ENCODE measurements at regions not wholly inside any gene's neighbourhood (a gene's known extent, or its start where the extent isn't known, plus 50 kb on each side); places are given as distances from the start of the nearest gene placed in this dataset.

GRCh38 chr5:18043344-18043743 is 409.1 kb downstream of the TAF11L14 start:
- no peak for DNase-seq
- H3K4me2 ChIP-seq (ENCODE audit: low read depth, low read length, poor library complexity, severe bottlenecking), result no peak overlapping the region
- H3K9me2 ChIP-seq (replicated peaks; ENCODE audit: insufficient read depth, low read length), result no peaks in the 10 kb centered on the region
- H3K79me2 ChIP-seq (ENCODE audit: low read length), result no peaks in the 10 kb centered on the region
- H3K9me3 ChIP-seq (ENCODE audit: low read length), result peaks cover 6% of the 10 kb centered on the region; the same call in 1 of the 2 replicates
- no peaks in the 10 kb centered on the region for H3K36me3 ChIP-seq (ENCODE audit: insufficient read depth, low read length)
- H4K20me1 ChIP-seq (ENCODE audit: insufficient read depth, low read depth, low read length), result no peaks in the 10 kb centered on the region
- no peak overlapping the region for H2AFZ ChIP-seq (ENCODE audit: low read length)
- no peaks in the 10 kb centered on the region for H3K27me3 ChIP-seq (ENCODE audit: low read length)
- H3K4me3 ChIP-seq (ENCODE audit: low read length), result no peak overlapping the region
- H3K9ac ChIP-seq (ENCODE audit: low read length), result no peak overlapping the region
- H3K4me1 ChIP-seq (ENCODE audit: low read length), result no peaks in the 10 kb centered on the region
- H3K27ac ChIP-seq (ENCODE audit: low read length), result no peak overlapping the region

- Histone ChIP-seq H3K4me2 (ENCODE audit: low read depth, low read length, poor library complexity, severe bottlenecking) (no peak overlapping the region), H3K27ac (ENCODE audit: low read length) (no peak overlapping the region), H2AFZ (ENCODE audit: low read length) (no peak overlapping the region), H3K9ac (ENCODE audit: low read length) (no peak overlapping the region), H3K4me1 (ENCODE audit: low read length) (no peaks in the 10 kb centered on the region), H3K79me2 (ENCODE audit: low read length) (no peaks in the 10 kb centered on the region), H4K20me1 (ENCODE audit: insufficient read depth, low read depth, low read length) (no peaks in the 10 kb centered on the region), H3K27me3 (ENCODE audit: low read length) (no peaks in the 10 kb centered on the region), H3K9me3 (ENCODE audit: low read length) (peaks cover 10% of the 10 kb centered on the region; the same call in 1 of the 2 replicates), H3K36me3 (ENCODE audit: insufficient read depth, low read length) (no peaks in the 10 kb centered on the region), H3K4me3 (ENCODE audit: low read length) (no peak overlapping the region), H3K9me2 (replicated peaks; ENCODE audit: insufficient read depth, low read length) (no peaks in the 10 kb centered on the region)
- DNase-seq, result no peak
Measured at GRCh38 chr5:18048449-18048848, 414.2 kb downstream of the TAF11L14 start.

- no peak overlapping the region for H2AFZ ChIP-seq (ENCODE audit: low read length)
- peaks cover 12% of the 10 kb centered on the region; the same call in 1 of the 2 replicates for H3K9me3 ChIP-seq (ENCODE audit: low read length)
- H3K27ac ChIP-seq (ENCODE audit: low read length), result no peak overlapping the region
- H3K79me2 ChIP-seq (ENCODE audit: low read length), result no peaks in the 10 kb centered on the region
- no peak overlapping the region for H3K9ac ChIP-seq (ENCODE audit: low read length)
- H3K4me3 ChIP-seq (ENCODE audit: low read length), result no peak overlapping the region
- no peak for DNase-seq
- no peak overlapping the region for H3K4me2 ChIP-seq (ENCODE audit: low read depth, low read length, poor library complexity, severe bottlenecking)
- no peaks in the 10 kb centered on the region for H3K27me3 ChIP-seq (ENCODE audit: low read length)
- no peaks in the 10 kb centered on the region for H3K9me2 ChIP-seq (replicated peaks; ENCODE audit: insufficient read depth, low read length)
- no peaks in the 10 kb centered on the region for H3K36me3 ChIP-seq (ENCODE audit: insufficient read depth, low read length)
- H3K4me1 ChIP-seq (ENCODE audit: low read length), result no peaks in the 10 kb centered on the region
- no peaks in the 10 kb centered on the region for H4K20me1 ChIP-seq (ENCODE audit: insufficient read depth, low read depth, low read length)
Measured at GRCh38 chr5:18050345-18050744, 416.1 kb downstream of the TAF11L14 start.

GRCh38 chr5:18050776-18051175 is 416.5 kb downstream of the TAF11L14 start:
- Histone ChIP-seq H3K9me2 (replicated peaks; ENCODE audit: insufficient read depth, low read length) (no peaks in the 10 kb centered on the region), H3K79me2 (ENCODE audit: low read length) (no peaks in the 10 kb centered on the region), H3K27ac (ENCODE audit: low read length) (no peak overlapping the region), H2AFZ (ENCODE audit: low read length) (no peak overlapping the region), H3K36me3 (ENCODE audit: insufficient read depth, low read length) (no peaks in the 10 kb centered on the region), H3K27me3 (ENCODE audit: low read length) (no peaks in the 10 kb centered on the region), H3K4me3 (ENCODE audit: low read length) (no peak overlapping the region), H3K4me2 (ENCODE audit: low read depth, low read length, poor library complexity, severe bottlenecking) (no peak overlapping the region), H4K20me1 (ENCODE audit: insufficient read depth, low read depth, low read length) (no peaks in the 10 kb centered on the region), H3K9ac (ENCODE audit: low read length) (no peak overlapping the region), H3K4me1 (ENCODE audit: low read length) (no peaks in the 10 kb centered on the region), H3K9me3 (ENCODE audit: low read length) (peaks cover 12% of the 10 kb centered on the region; the same call in 1 of the 2 replicates)
- DNase-seq, result no peak

GRCh38 chr5:18051953-18052352 is 417.7 kb downstream of the TAF11L14 start:
- no peak for DNase-seq
- Histone ChIP-seq H3K9me3 (ENCODE audit: low read length) (peaks cover 16% of the 10 kb centered on the region; the same call in 1 of the 2 replicates), H3K79me2 (ENCODE audit: low read length) (no peaks in the 10 kb centered on the region), H3K9me2 (replicated peaks; ENCODE audit: insufficient read depth, low read length) (no peaks in the 10 kb centered on the region), H3K4me2 (ENCODE audit: low read depth, low read length, poor library complexity, severe bottlenecking) (no peak overlapping the region), H3K27ac (ENCODE audit: low read length) (no peak overlapping the region), H2AFZ (ENCODE audit: low read length) (no peak overlapping the region), H3K4me1 (ENCODE audit: low read length) (no peaks in the 10 kb centered on the region), H3K36me3 (ENCODE audit: insufficient read depth, low read length) (no peaks in the 10 kb centered on the region), H4K20me1 (ENCODE audit: insufficient read depth, low read depth, low read length) (no peaks in the 10 kb centered on the region), H3K9ac (ENCODE audit: low read length) (no peak overlapping the region), H3K4me3 (ENCODE audit: low read length) (no peak overlapping the region), H3K27me3 (ENCODE audit: low read length) (no peaks in the 10 kb centered on the region)

GRCh38 chr5:18052569-18052968 is 418.3 kb downstream of the TAF11L14 start:
- H3K79me2 ChIP-seq (ENCODE audit: low read length), result no peaks in the 10 kb centered on the region
- H3K27ac ChIP-seq (ENCODE audit: low read length), result no peak overlapping the region
- peaks cover 16% of the 10 kb centered on the region; the same call in 1 of the 2 replicates for H3K9me3 ChIP-seq (ENCODE audit: low read length)
- H3K4me3 ChIP-seq (ENCODE audit: low read length), result no peak overlapping the region
- no peak overlapping the region for H3K4me2 ChIP-seq (ENCODE audit: low read depth, low read length, poor library complexity, severe bottlenecking)
- H3K9me2 ChIP-seq (replicated peaks; ENCODE audit: insufficient read depth, low read length), result no peaks in the 10 kb centered on the region
- no peaks in the 10 kb centered on the region for H4K20me1 ChIP-seq (ENCODE audit: insufficient read depth, low read depth, low read length)
- H3K36me3 ChIP-seq (ENCODE audit: insufficient read depth, low read length), result no peaks in the 10 kb centered on the region
- H3K27me3 ChIP-seq (ENCODE audit: low read length), result no peaks in the 10 kb centered on the region
- no peak for DNase-seq
- no peak overlapping the region for H2AFZ ChIP-seq (ENCODE audit: low read length)
- H3K9ac ChIP-seq (ENCODE audit: low read length), result no peak overlapping the region
- H3K4me1 ChIP-seq (ENCODE audit: low read length), result no peaks in the 10 kb centered on the region

GRCh38 chr5:18057725-18058124 is 423.5 kb downstream of the TAF11L14 start:
- Histone ChIP-seq H3K4me2 (ENCODE audit: low read depth, low read length, poor library complexity, severe bottlenecking) (no peak overlapping the region), H3K9me2 (replicated peaks; ENCODE audit: insufficient read depth, low read length) (no peaks in the 10 kb centered on the region), H3K27ac (ENCODE audit: low read length) (no peak overlapping the region), H3K9me3 (ENCODE audit: low read length) (peaks cover 11% of the 10 kb centered on the region; the same call in 1 of the 2 replicates), H3K4me3 (ENCODE audit: low read length) (no peak overlapping the region), H2AFZ (ENCODE audit: low read length) (no peak overlapping the region), H3K9ac (ENCODE audit: low read length) (no peak overlapping the region), H3K36me3 (ENCODE audit: insufficient read depth, low read length) (no peaks in the 10 kb centered on the region), H3K79me2 (ENCODE audit: low read length) (no peaks in the 10 kb centered on the region), H3K27me3 (ENCODE audit: low read length) (no peaks in the 10 kb centered on the region), H3K4me1 (ENCODE audit: low read length) (no peaks in the 10 kb centered on the region), H4K20me1 (ENCODE audit: insufficient read depth, low read depth, low read length) (no peaks in the 10 kb centered on the region)
- DNase-seq, result no peak

GRCh38 chr5:18067615-18068014 is 433.4 kb downstream of the TAF11L14 start:
- no peaks in the 10 kb centered on the region for H3K79me2 ChIP-seq (ENCODE audit: low read length)
- no peaks in the 10 kb centered on the region for H3K4me1 ChIP-seq (ENCODE audit: low read length)
- no peak overlapping the region for H3K4me2 ChIP-seq (ENCODE audit: low read depth, low read length, poor library complexity, severe bottlenecking)
- H3K4me3 ChIP-seq (ENCODE audit: low read length), result no peak overlapping the region
- H3K9ac ChIP-seq (ENCODE audit: low read length), result no peak overlapping the region
- H2AFZ ChIP-seq (ENCODE audit: low read length), result no peak overlapping the region
- no peak for DNase-seq
- no peak overlapping the region for H3K27ac ChIP-seq (ENCODE audit: low read length)
- H3K27me3 ChIP-seq (ENCODE audit: low read length), result no peaks in the 10 kb centered on the region
- no peaks in the 10 kb centered on the region for H3K9me2 ChIP-seq (replicated peaks; ENCODE audit: insufficient read depth, low read length)
- H3K36me3 ChIP-seq (ENCODE audit: insufficient read depth, low read length), result no peaks in the 10 kb centered on the region
- no peaks in the 10 kb centered on the region for H4K20me1 ChIP-seq (ENCODE audit: insufficient read depth, low read depth, low read length)
- H3K9me3 ChIP-seq (ENCODE audit: low read length), result peaks cover 28% of the 10 kb centered on the region

- Histone ChIP-seq H3K4me1 (ENCODE audit: low read length) (no peaks in the 10 kb centered on the region), H2AFZ (ENCODE audit: low read length) (no peak overlapping the region), H3K27ac (ENCODE audit: low read length) (no peak overlapping the region), H3K9me3 (ENCODE audit: low read length) (peaks cover 28% of the 10 kb centered on the region), H3K4me3 (ENCODE audit: low read length) (no peak overlapping the region), H3K4me2 (ENCODE audit: low read depth, low read length, poor library complexity, severe bottlenecking) (no peak overlapping the region), H3K27me3 (ENCODE audit: low read length) (no peaks in the 10 kb centered on the region), H3K9me2 (replicated peaks; ENCODE audit: insufficient read depth, low read length) (no peaks in the 10 kb centered on the region), H3K79me2 (ENCODE audit: low read length) (no peaks in the 10 kb centered on the region), H3K9ac (ENCODE audit: low read length) (no peak overlapping the region), H4K20me1 (ENCODE audit: insufficient read depth, low read depth, low read length) (no peaks in the 10 kb centered on the region), H3K36me3 (ENCODE audit: insufficient read depth, low read length) (no peaks in the 10 kb centered on the region)
- no peak for DNase-seq
Measured at GRCh38 chr5:18068826-18069225, 434.6 kb downstream of the TAF11L14 start.

Data from Karpas-422 (cell line).